22Rv1 (cell line): ENCODE measurements at regions not wholly inside any gene's neighbourhood (a gene's known extent, or its start where the extent isn't known, plus 50 kb on each side); places are given as distances from the start of the nearest gene placed in this dataset.

ENCODE experiments used
- CTCF ChIP-seq: fragments of 450-650 bp; IDR thresholded peaks from 2 replicates; pipeline ENCODE4 v1.5.1; 2017; ENCODE audit warnings: mild to moderate bottlenecking
- ZFX ChIP-seq: fragments of 450-650 bp; IDR thresholded peaks from 2 replicates; pipeline ENCODE4 v1.6.1; 2017; ENCODE audit warnings: antibody characterized with exemption, borderline replicate concordance

- TF ChIP-seq CTCF (no peak), ZFX (no peak)
Measured at GRCh38 chr4:105022811-105023667, 123.6 kb upstream of the TET2 start.
